Caco-2 (cell line): ENCODE measurements at regions not wholly inside any gene's neighbourhood (a gene's known extent, or its start where the extent isn't known, plus 50 kb on each side); places are given as distances from the start of the nearest gene placed in this dataset.

Source experiments
- BruUV-seq: library from RNA; stranded (reverse); fragments of 400-500 nt; replicated peaks from 2 replicates; lab custom pipeline; 2021; lab: Mats Ljungman, UMichigan
- CTCF ChIA-PET: fragments of 300-600 bp; sonication (Branson Sonifier 250); formaldehyde crosslinking; loops from one replicate; lab custom pipeline; 2022; ENCODE audit warnings: antibody characterized with exemption; lab: Charles Lee
- POLR2A ChIA-PET: fragments of 300-600 bp; sonication (Branson Sonifier 250); formaldehyde crosslinking; loops from one replicate; lab custom pipeline; 2022; ENCODE audit warnings: antibody characterized with exemption; lab: Charles Lee
- DNase-seq, 2 experiments: peaks; one replicate each; pipeline versions ENCODE4 v3.0.0 to v3.0.0-alpha.2; 2020 to 2022
- H3K27me3 ChIP-seq: replicated peaks from 2 replicates; pipeline ENCODE4 v1.6.0; 2011; ENCODE audit warnings: low read length; ENCODE audit not compliant: control insufficient read depth, insufficient read depth
- H3K36me3 ChIP-seq: 2 replicates; pipeline ENCODE4 v1.5.1; 2011; ENCODE audit warnings: low read length; ENCODE audit not compliant: control insufficient read depth, insufficient read depth
- H3K4me1 ChIP-seq: fragments of 250-450 bp; sonication (Bioruptor Pico); 2 replicates; pipeline ENCODE4 v1.5.1; 2020; ENCODE audit warnings: mild to moderate bottlenecking
- H3K4me3 ChIP-seq: 2 replicates; pipeline ENCODE4 v1.5.1; 2011; ENCODE audit warnings: low read depth, mild to moderate bottlenecking, control low read depth, low read length
- H3K9me3 ChIP-seq: fragments of 250-450 bp; sonication (Bioruptor Pico); 2 replicates; pipeline ENCODE4 v1.5.1; 2020; ENCODE audit warnings: mild to moderate bottlenecking, moderate library complexity
- H3K27ac Mint-ChIP-seq: one replicate; pipeline ENCODE4 v1.8.0; 2022; ENCODE audit warnings: mixed read lengths; ENCODE audit not compliant: unreplicated experiment
- H3K27me3 Mint-ChIP-seq: one replicate; pipeline ENCODE4 v1.8.0; 2022; ENCODE audit warnings: mixed read lengths; ENCODE audit not compliant: insufficient read depth, unreplicated experiment
- H3K36me3 Mint-ChIP-seq: one replicate; pipeline ENCODE4 v1.8.0; 2022; ENCODE audit warnings: mild to moderate bottlenecking, mixed read lengths; ENCODE audit not compliant: insufficient read depth, unreplicated experiment
- H3K4me1 Mint-ChIP-seq: one replicate; pipeline ENCODE4 v1.8.0; 2022; ENCODE audit warnings: low read depth, mixed read lengths; ENCODE audit not compliant: unreplicated experiment
- H3K4me3 Mint-ChIP-seq: one replicate; pipeline ENCODE4 v1.8.0; 2022; ENCODE audit warnings: mild to moderate bottlenecking, moderate library complexity, mixed read lengths; ENCODE audit not compliant: unreplicated experiment
- H3K9me3 Mint-ChIP-seq: one replicate; pipeline ENCODE4 v1.8.0; 2022; ENCODE audit warnings: mixed read lengths; ENCODE audit not compliant: unreplicated experiment
- intact Hi-C: fragments of 100-400 bp; cut with micrococcal nuclease; formaldehyde crosslinking; loops from one replicate; pipeline ENCODE4 v1.10.0; 2022; ENCODE audit not compliant: unreplicated experiment
- TF ChIP-seq, protein P1 (sequence below), 2 experiments: fragments of 200-600 bp in 1 of 2; IDR thresholded peaks; 1 replicate in 1 of 2; 2 replicates in 1 of 2; pipeline versions ENCODE4 v1.5.1 to v1.8.0; 2011 to 2022; ENCODE audit warnings: antibody characterized with exemption in 1 of 2, control low read depth in 1 of 2, inconsistent platforms in 1 of 2, low read depth in 1 of 2, low read length in 1 of 2, mild to moderate bottlenecking in 1 of 2, moderate library complexity in 1 of 2; ENCODE audit not compliant: insufficient read depth in 1 of 2, severe bottlenecking in 1 of 2, unreplicated experiment in 1 of 2

- no peak overlapping the region for H3K27ac Mint-ChIP-seq
- H3K4me3 ChIP-seq = no peak overlapping the region
- no peak overlapping the region for H3K4me3 Mint-ChIP-seq
- no peaks in the 10 kb centered on the region for H3K9me3 ChIP-seq
- no peaks in the 10 kb centered on the region for H3K4me1 ChIP-seq
- no peaks in the 10 kb centered on the region for H3K27me3 ChIP-seq
- BruUV-seq = no TSS peak
- H3K4me1 Mint-ChIP-seq = no peaks in the 10 kb centered on the region
- H3K36me3 Mint-ChIP-seq = no peaks in the 10 kb centered on the region
- ChIA-PET CTCF (no interaction called here), POLR2A (no interaction called here)
- intact Hi-C loops = no loop called here
- no peaks in the 10 kb centered on the region for H3K9me3 Mint-ChIP-seq
- no peaks in the 10 kb centered on the region for H3K36me3 ChIP-seq
- TF ChIP-seq, protein P1, sequence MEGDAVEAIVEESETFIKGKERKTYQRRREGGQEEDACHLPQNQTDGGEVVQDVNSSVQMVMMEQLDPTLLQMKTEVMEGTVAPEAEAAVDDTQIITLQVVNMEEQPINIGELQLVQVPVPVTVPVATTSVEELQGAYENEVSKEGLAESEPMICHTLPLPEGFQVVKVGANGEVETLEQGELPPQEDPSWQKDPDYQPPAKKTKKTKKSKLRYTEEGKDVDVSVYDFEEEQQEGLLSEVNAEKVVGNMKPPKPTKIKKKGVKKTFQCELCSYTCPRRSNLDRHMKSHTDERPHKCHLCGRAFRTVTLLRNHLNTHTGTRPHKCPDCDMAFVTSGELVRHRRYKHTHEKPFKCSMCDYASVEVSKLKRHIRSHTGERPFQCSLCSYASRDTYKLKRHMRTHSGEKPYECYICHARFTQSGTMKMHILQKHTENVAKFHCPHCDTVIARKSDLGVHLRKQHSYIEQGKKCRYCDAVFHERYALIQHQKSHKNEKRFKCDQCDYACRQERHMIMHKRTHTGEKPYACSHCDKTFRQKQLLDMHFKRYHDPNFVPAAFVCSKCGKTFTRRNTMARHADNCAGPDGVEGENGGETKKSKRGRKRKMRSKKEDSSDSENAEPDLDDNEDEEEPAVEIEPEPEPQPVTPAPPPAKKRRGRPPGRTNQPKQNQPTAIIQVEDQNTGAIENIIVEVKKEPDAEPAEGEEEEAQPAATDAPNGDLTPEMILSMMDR (IDR thresholded peaks at IDR 0.05; ENCODE audit: insufficient read depth in 1 of 2, low read depth in 1 of 2, low read length in 1 of 2, severe bottlenecking in 1 of 2, unreplicated experiment in 1 of 2) = no peak
- H3K27me3 Mint-ChIP-seq = peaks cover 7% of the 10 kb centered on the region
- no peak for DNase-seq
Observed at GRCh38 chr1:13956393-13956792, 256.4 kb downstream of the PRDM2 start.

DNA sequence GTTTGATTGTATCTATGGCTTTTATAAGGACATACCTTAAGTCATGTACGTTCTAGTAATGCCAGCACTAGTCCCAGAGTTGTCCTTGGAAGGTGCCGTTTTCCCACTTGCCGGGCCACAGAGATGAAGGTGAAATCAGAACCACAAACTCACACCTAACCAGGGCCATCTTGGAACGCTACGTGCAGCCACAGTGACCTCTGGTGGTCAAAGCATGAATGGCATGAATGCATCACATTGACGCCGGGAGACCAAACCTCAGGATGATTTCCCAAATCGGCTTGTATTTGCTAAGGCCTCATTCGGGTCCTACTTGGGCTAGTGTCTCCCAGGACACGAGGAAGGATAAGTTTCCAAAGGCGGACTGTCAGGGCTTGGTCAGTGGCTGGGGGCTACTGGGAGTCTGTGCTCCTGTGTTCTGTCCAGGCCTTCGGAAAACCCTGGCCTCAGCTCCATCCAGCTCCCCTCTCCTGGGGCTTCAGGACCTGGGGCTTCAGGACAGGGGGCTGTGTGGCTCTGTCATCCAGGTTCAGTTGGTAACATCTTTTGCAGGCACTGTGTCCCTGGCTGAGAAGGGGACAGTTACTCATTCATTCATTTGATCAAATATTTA is 260.5 kb downstream of the PRDM2 start:
- peaks cover 10% of the 10 kb centered on the region for H3K27me3 Mint-ChIP-seq
- Histone ChIP-seq H3K27me3 (no peaks in the 10 kb centered on the region), H3K36me3 (no peaks in the 10 kb centered on the region), H3K9me3 (no peaks in the 10 kb centered on the region), H3K4me3 (no peak overlapping the region), H3K4me1 (no peaks in the 10 kb centered on the region)
- H3K4me3 Mint-ChIP-seq = no peak overlapping the region
- no peak overlapping the region for H3K27ac Mint-ChIP-seq
- intact Hi-C loops = loop anchor here (1.0 to 10.0 kb wide), 2 partner anchors 131 to 1144 kb away; no protein-coding TSS in a partner anchor
- no peaks in the 10 kb centered on the region for H3K36me3 Mint-ChIP-seq
- TF ChIP-seq, protein P1 (IDR thresholded peaks at IDR 0.05; ENCODE audit: insufficient read depth in 1 of 2, low read depth in 1 of 2, low read length in 1 of 2, severe bottlenecking in 1 of 2, unreplicated experiment in 1 of 2) = peak; percentile 74 to 86
- ChIA-PET POLR2A (no interaction called here), CTCF (interaction anchor here (1.1 kb wide), 1 partner anchor 131 kb away, joined by 3 read pairs; no protein-coding TSS in a partner anchor)
- H3K4me1 Mint-ChIP-seq = no peaks in the 10 kb centered on the region
- no peaks in the 10 kb centered on the region for H3K9me3 Mint-ChIP-seq
- DNase-seq = peak; percentile 54 to 68
- no TSS peak for BruUV-seq

DNA sequence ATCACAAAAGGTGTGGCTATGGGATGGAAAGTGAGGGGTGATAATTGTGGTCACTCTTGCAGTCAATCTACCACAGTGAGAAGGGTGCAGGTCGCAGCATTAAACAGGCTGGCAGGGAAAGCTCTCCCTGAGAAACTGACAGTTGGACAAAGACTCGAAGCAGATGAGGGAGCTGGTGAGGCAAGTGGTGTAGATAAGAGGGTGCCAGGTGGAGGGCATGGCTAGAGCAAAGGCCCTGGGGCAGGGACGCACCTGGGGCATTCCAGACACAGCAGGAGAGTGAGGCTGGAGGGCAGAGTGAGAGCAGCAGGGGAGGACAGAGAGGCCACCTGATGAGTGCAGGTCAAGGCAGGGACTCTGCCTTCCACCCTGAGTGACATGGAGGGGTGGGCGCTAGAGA is 264.8 kb downstream of the PRDM2 start:
- ChIA-PET CTCF (no interaction called here), POLR2A (no interaction called here)
- no peak for DNase-seq
- no TSS peak for BruUV-seq
- H3K9me3 Mint-ChIP-seq = peaks cover 11% of the 10 kb centered on the region
- H3K27ac Mint-ChIP-seq = no peak overlapping the region
- H3K4me3 ChIP-seq = no peak overlapping the region
- peaks cover 7% of the 10 kb centered on the region for H3K27me3 Mint-ChIP-seq
- no peaks in the 10 kb centered on the region for H3K9me3 ChIP-seq
- H3K36me3 Mint-ChIP-seq = no peaks in the 10 kb centered on the region
- no peaks in the 10 kb centered on the region for H3K4me1 Mint-ChIP-seq
- TF ChIP-seq, protein P1 (IDR thresholded peaks at IDR 0.05; ENCODE audit: insufficient read depth in 1 of 2, low read depth in 1 of 2, low read length in 1 of 2, severe bottlenecking in 1 of 2, unreplicated experiment in 1 of 2) = no peak
- H3K4me1 ChIP-seq = no peaks in the 10 kb centered on the region
- no peaks in the 10 kb centered on the region for H3K36me3 ChIP-seq
- H3K27me3 ChIP-seq = no peaks in the 10 kb centered on the region
- intact Hi-C loops = loop anchor here (5.0 to 10.0 kb wide), 2 partner anchors 1068 to 1140 kb away; no protein-coding TSS in a partner anchor
- H3K4me3 Mint-ChIP-seq = no peak overlapping the region
